Cardiac muscle cell (in vitro differentiated cells and primary cell): ENCODE measurements at regions not wholly inside any gene's neighbourhood (a gene's known extent, or its start where the extent isn't known, plus 50 kb on each side); places are given as distances from the start of the nearest gene placed in this dataset.

Experiments used
- DNase-seq, 2 donors: peaks; one replicate each; pipeline versions ENCODE4 v3.0.0 to v3.0.0-alpha.2; 2010 to 2017; ENCODE audit warnings: low read depth in 1 of 2, low spot score in 1 of 2
- H3K27ac ChIP-seq: fragments of 200-600 bp; sonication (generic); 2 replicates; pipeline ENCODE4 v1.5.1; 2016
- H3K27me3 ChIP-seq: fragments of 200-600 bp; sonication (generic); 2 replicates; pipeline ENCODE4 v1.6.0; 2016; ENCODE audit warnings: control low read depth
- H3K36me3 ChIP-seq: fragments of 200-600 bp; sonication (generic); 2 replicates; pipeline ENCODE4 v1.5.1; 2016; ENCODE audit warnings: control low read depth
- H3K4me1 ChIP-seq: fragments of 200-600 bp; sonication (generic); 2 replicates; pipeline ENCODE4 v1.8.1; 2017; ENCODE audit warnings: low read depth, mild to moderate bottlenecking, mixed run types
- H3K4me3 ChIP-seq: fragments of 200-600 bp; sonication (generic); 2 replicates; pipeline ENCODE4 v1.5.1; 2016; ENCODE audit warnings: mild to moderate bottlenecking
- H3K9me3 ChIP-seq: fragments of 200-600 bp; sonication (generic); 2 replicates; pipeline ENCODE4 v1.5.1; 2017; ENCODE audit warnings: low read depth, mild to moderate bottlenecking, control low read depth
- CTCF ChIP-seq: IDR thresholded peaks from 2 replicates; pipeline ENCODE4 v1.5.1; 2012; ENCODE audit warnings: low read depth, mild to moderate bottlenecking, low read length

GRCh38 chr10:7026818-7027217, 384.0 kb downstream of the SFMBT2 start:
- Histone ChIP-seq H3K27ac (no peak overlapping the region), H3K27me3 (no peaks in the 10 kb centered on the region), H3K4me1 (no peaks in the 10 kb centered on the region), H3K4me3 (no peak overlapping the region), H3K9me3 (no peaks in the 10 kb centered on the region), H3K36me3 (no peaks in the 10 kb centered on the region)
- DNase-seq: no peak
- no peak for TF ChIP-seq CTCF

- no peak overlapping the region for H3K4me3 ChIP-seq
- H3K9me3 ChIP-seq: no peaks in the 10 kb centered on the region
- H3K36me3 ChIP-seq: no peaks in the 10 kb centered on the region
- no peak for DNase-seq
- no peak for TF ChIP-seq CTCF
- H3K27me3 ChIP-seq: no peaks in the 10 kb centered on the region
- H3K27ac ChIP-seq: no peak overlapping the region
- H3K4me1 ChIP-seq: no peaks in the 10 kb centered on the region
These were observed 385.5 kb downstream of the SFMBT2 start for GRCh38 chr10:7025296-7025695.

- Histone ChIP-seq H3K36me3 (no peaks in the 10 kb centered on the region), H3K4me3 (no peak overlapping the region), H3K27ac (no peak overlapping the region), H3K4me1 (no peaks in the 10 kb centered on the region), H3K27me3 (no peaks in the 10 kb centered on the region), H3K9me3 (no peaks in the 10 kb centered on the region)
- DNase-seq: no peak
- no peak for TF ChIP-seq CTCF
These were observed 395.4 kb downstream of the SFMBT2 start for GRCh38 chr10:7015457-7015856.

GRCh38 chr10:7014721-7015120, 396.1 kb downstream of the SFMBT2 start:
- no peak overlapping the region for H3K4me3 ChIP-seq
- H3K27me3 ChIP-seq: no peaks in the 10 kb centered on the region
- no peaks in the 10 kb centered on the region for H3K4me1 ChIP-seq
- TF ChIP-seq CTCF: no peak
- DNase-seq: no peak
- no peaks in the 10 kb centered on the region for H3K36me3 ChIP-seq
- H3K27ac ChIP-seq: no peak overlapping the region
- H3K9me3 ChIP-seq: no peaks in the 10 kb centered on the region

- Histone ChIP-seq H3K4me3 (no peak overlapping the region), H3K36me3 (no peaks in the 10 kb centered on the region), H3K4me1 (no peaks in the 10 kb centered on the region), H3K27me3 (no peaks in the 10 kb centered on the region), H3K27ac (no peak overlapping the region), H3K9me3 (no peaks in the 10 kb centered on the region)
- TF ChIP-seq CTCF: no peak
- DNase-seq: no peak
These were observed 398.8 kb downstream of the SFMBT2 start for GRCh38 chr10:7011994-7012393.

GRCh38 chr10:7008645-7009044, 402.2 kb downstream of the SFMBT2 start:
- no peaks in the 10 kb centered on the region for H3K36me3 ChIP-seq
- no peak overlapping the region for H3K4me3 ChIP-seq
- no peak overlapping the region for H3K27ac ChIP-seq
- no peak for TF ChIP-seq CTCF
- no peaks in the 10 kb centered on the region for H3K27me3 ChIP-seq
- no peak for DNase-seq
- H3K4me1 ChIP-seq: no peaks in the 10 kb centered on the region
- no peaks in the 10 kb centered on the region for H3K9me3 ChIP-seq
